ENCODE measurements at regions not wholly inside any gene's neighbourhood (a gene's known extent, or its start where the extent isn't known, plus 50 kb on each side); places are given as distances from the start of the nearest gene placed in this dataset.

DNA sequence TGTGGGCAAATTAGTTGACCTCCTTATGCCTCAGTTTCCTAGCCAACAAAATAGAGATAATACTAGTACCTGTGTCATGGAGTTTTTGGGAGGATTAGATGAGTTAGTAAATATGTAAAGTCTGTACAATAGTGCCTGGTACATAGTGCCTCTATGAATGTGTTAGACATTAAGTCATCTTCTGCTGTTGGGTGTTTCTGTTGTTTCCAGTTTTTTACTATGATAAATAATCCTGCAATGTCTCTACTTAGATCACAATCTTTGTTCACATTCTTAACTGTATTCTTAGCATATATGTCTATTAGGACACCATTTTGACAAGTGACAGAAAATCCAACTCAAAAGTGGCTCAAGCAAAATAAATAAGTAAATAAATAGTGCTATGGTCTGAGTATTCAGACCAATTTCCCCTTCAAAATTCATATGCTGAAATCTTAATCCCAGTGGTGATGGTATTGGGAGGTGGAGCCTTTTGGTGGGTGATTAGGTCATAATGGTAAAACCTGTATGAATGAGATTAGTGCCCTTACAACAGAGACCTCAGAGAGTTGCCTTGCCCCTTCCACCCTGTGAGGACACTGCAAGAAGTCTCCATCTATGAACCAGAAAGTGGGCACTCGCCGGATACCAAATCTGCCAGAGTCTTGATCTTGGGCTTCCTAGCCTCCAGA lies 84.3 kb downstream of the DIRAS3 start:
- TF ChIP-seq, protein P1, sequence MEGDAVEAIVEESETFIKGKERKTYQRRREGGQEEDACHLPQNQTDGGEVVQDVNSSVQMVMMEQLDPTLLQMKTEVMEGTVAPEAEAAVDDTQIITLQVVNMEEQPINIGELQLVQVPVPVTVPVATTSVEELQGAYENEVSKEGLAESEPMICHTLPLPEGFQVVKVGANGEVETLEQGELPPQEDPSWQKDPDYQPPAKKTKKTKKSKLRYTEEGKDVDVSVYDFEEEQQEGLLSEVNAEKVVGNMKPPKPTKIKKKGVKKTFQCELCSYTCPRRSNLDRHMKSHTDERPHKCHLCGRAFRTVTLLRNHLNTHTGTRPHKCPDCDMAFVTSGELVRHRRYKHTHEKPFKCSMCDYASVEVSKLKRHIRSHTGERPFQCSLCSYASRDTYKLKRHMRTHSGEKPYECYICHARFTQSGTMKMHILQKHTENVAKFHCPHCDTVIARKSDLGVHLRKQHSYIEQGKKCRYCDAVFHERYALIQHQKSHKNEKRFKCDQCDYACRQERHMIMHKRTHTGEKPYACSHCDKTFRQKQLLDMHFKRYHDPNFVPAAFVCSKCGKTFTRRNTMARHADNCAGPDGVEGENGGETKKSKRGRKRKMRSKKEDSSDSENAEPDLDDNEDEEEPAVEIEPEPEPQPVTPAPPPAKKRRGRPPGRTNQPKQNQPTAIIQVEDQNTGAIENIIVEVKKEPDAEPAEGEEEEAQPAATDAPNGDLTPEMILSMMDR (IDR thresholded peaks at IDR 0.05): no peak
- TF ChIP-seq POLR2A (IDR thresholded peaks at IDR 0.05): no peak

Measured in heart left ventricle (tissue), 13 donors.